ENCODE measurements at regions not wholly inside any gene's neighbourhood (a gene's known extent, or its start where the extent isn't known, plus 50 kb on each side); places are given as distances from the start of the nearest gene placed in this dataset.

DNA sequence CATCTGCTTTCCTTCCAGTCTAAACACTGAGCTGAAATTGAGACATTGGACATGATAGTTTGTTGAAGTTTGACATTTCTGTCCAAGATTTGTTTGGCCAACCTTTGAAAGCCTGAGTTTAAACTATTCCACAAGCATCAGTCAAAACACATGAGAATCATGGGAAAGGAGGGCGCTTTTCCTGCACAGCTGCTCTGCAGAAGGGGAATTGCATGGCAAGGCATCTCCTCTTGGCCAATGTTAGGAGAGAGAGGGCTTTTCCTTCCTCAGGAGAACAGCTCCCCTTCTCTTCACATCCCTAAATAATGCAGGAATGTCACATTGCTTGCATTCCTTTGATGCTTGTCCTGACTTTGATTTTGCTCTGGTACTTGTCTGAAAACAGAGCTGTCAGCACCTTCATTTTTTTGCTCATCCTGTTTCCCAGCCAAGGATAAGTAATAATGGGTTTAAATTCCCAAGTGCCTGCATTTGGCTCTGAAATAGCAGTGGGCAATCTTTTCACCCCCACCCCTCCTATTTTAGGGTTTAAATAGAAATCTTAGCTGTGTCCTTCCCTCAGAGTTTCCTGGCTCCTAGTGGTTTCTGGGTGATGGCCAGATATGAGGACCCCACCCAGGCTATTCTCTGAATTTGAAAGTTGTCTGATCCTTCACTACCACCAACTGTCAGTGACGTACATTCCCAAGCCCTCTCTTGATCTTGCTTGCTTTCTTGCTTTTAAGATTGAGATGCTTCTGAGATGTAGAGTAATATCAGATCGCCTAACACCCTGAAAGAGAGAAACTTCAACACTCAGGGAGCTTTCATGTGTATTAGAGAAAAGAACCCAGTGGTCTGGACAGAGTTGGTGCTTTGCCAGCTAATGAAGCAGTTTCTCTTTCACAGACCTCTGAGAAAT, 75.2 kb upstream of the NPVF start:
- H3K4me3 ChIP-seq (ENCODE audit: low read depth in 1 of 2, low read length in 2 of 2) = no peak overlapping the region
- no peaks in the 10 kb centered on the region for H3K36me3 ChIP-seq (ENCODE audit: control insufficient read depth in 1 of 2, insufficient read depth in 2 of 2, low read length in 2 of 2)
- no peaks in the 10 kb centered on the region for H3K27me3 ChIP-seq (ENCODE audit: control insufficient read depth in 1 of 2, insufficient read depth in 2 of 2, low read length in 2 of 2)
- H3K9me3 ChIP-seq (ENCODE audit: control insufficient read depth in 1 of 2, low read length in 2 of 2) = no peaks in the 10 kb centered on the region
- H3K4me1 ChIP-seq (ENCODE audit: control insufficient read depth in 1 of 2, insufficient read depth in 2 of 2, low read length in 2 of 2) = peaks cover 8% of the 10 kb centered on the region in 2 donors
- H3K9ac ChIP-seq (ENCODE audit: low read depth in 1 of 2, low read length in 2 of 2) = no peak overlapping the region
- no peak overlapping the region for H3K27ac ChIP-seq (ENCODE audit: low read depth, low read length)

DNA sequence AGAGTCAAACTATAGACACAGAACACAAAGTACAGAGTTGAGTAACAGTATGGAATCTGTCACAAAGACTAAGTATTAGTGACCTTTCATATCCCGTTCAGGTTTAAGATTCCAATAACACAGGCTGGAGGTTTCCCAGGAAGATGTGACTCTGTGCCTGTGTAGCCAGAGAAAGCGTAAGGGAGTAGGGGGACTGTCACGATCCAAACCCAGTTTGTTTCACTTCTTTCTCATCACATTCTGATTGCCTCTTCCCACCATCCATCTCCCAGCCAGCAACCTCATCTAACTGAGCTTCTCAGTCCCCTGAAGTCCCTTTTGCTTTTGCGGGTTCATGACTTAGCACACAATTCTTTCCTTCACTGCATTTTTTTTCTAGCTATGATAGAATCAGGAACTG, 76.4 kb upstream of the NPVF start:
- Histone ChIP-seq H3K4me1 (ENCODE audit: control insufficient read depth in 1 of 2, insufficient read depth in 2 of 2, low read length in 2 of 2) (peaks cover 16 to 19% of the 10 kb centered on the region in 2 donors), H3K4me3 (ENCODE audit: low read depth in 1 of 2, low read length in 2 of 2) (no peak overlapping the region), H3K27ac (ENCODE audit: low read depth, low read length) (no peak overlapping the region), H3K27me3 (ENCODE audit: control insufficient read depth in 1 of 2, insufficient read depth in 2 of 2, low read length in 2 of 2) (no peaks in the 10 kb centered on the region), H3K36me3 (ENCODE audit: control insufficient read depth in 1 of 2, insufficient read depth in 2 of 2, low read length in 2 of 2) (no peaks in the 10 kb centered on the region), H3K9ac (ENCODE audit: low read depth in 1 of 2, low read length in 2 of 2) (no peak overlapping the region), H3K9me3 (ENCODE audit: control insufficient read depth in 1 of 2, low read length in 2 of 2) (no peaks in the 10 kb centered on the region)

GRCh38 chr7:25305831-25306230, 77.5 kb upstream of the NPVF start:
- no peaks in the 10 kb centered on the region for H3K27me3 ChIP-seq (ENCODE audit: control insufficient read depth in 1 of 2, insufficient read depth in 2 of 2, low read length in 2 of 2)
- no peaks in the 10 kb centered on the region for H3K9me3 ChIP-seq (ENCODE audit: control insufficient read depth in 1 of 2, low read length in 2 of 2)
- H3K9ac ChIP-seq (ENCODE audit: low read depth in 1 of 2, low read length in 2 of 2) = no peak overlapping the region
- peaks cover 17 to 28% of the 10 kb centered on the region in 2 donors for H3K4me1 ChIP-seq (ENCODE audit: control insufficient read depth in 1 of 2, insufficient read depth in 2 of 2, low read length in 2 of 2)
- H3K36me3 ChIP-seq (ENCODE audit: control insufficient read depth in 1 of 2, insufficient read depth in 2 of 2, low read length in 2 of 2) = no peaks in the 10 kb centered on the region
- H3K4me3 ChIP-seq (ENCODE audit: low read depth in 1 of 2, low read length in 2 of 2) = no peak overlapping the region
- H3K27ac ChIP-seq (ENCODE audit: low read depth, low read length) = no peak overlapping the region

- Histone ChIP-seq H3K9me3 (ENCODE audit: control insufficient read depth in 1 of 2, low read length in 2 of 2) (no peaks in the 10 kb centered on the region), H3K9ac (ENCODE audit: low read depth in 1 of 2, low read length in 2 of 2) (no peak overlapping the region)
Observed at GRCh38 chr7:25307624-25308023, 79.3 kb upstream of the NPVF start.

DNA sequence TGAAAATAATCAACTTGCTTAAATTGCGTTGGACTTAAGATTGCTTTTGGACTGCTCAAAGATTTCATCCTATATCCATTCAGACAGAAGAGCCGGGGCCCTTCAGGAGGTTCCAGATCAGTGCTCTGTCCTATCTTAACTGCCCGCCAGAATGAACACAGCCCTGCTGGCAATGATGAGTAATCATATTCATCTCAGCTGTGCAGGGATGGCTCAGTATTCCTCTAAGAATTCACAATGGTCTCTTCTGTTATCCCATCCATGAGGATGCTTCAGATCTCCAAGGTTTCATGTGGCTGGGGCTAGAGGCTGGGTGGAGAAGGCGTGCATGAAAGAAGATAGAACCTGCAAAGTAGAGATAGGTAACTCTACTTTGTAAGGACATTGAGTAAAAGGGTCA, 80.0 kb upstream of the NPVF start:
- H3K4me1 ChIP-seq (ENCODE audit: control insufficient read depth in 1 of 2, insufficient read depth in 2 of 2, low read length in 2 of 2) = peaks cover 19 to 38% of the 10 kb centered on the region in 2 donors
- H3K9ac ChIP-seq (ENCODE audit: low read depth in 1 of 2, low read length in 2 of 2) = no peak overlapping the region
- H3K27ac ChIP-seq (ENCODE audit: low read depth, low read length) = no peak overlapping the region
- no peaks in the 10 kb centered on the region for H3K27me3 ChIP-seq (ENCODE audit: control insufficient read depth in 1 of 2, insufficient read depth in 2 of 2, low read length in 2 of 2)
- H3K4me3 ChIP-seq (ENCODE audit: low read depth in 1 of 2, low read length in 2 of 2) = no peak overlapping the region
- H3K9me3 ChIP-seq (ENCODE audit: control insufficient read depth in 1 of 2, low read length in 2 of 2) = no peaks in the 10 kb centered on the region
- no peaks in the 10 kb centered on the region for H3K36me3 ChIP-seq (ENCODE audit: control insufficient read depth in 1 of 2, insufficient read depth in 2 of 2, low read length in 2 of 2)

More at GRCh38 chr7:25307624-25308023, 79.3 kb upstream of the NPVF start:
- H3K27ac ChIP-seq (ENCODE audit: low read depth, low read length) = no peak overlapping the region
- H3K36me3 ChIP-seq (ENCODE audit: control insufficient read depth in 1 of 2, insufficient read depth in 2 of 2, low read length in 2 of 2) = no peaks in the 10 kb centered on the region
- H3K27me3 ChIP-seq (ENCODE audit: control insufficient read depth in 1 of 2, insufficient read depth in 2 of 2, low read length in 2 of 2) = no peaks in the 10 kb centered on the region
- peaks cover 19 to 34% of the 10 kb centered on the region in 2 donors for H3K4me1 ChIP-seq (ENCODE audit: control insufficient read depth in 1 of 2, insufficient read depth in 2 of 2, low read length in 2 of 2)
- H3K4me3 ChIP-seq (ENCODE audit: low read depth in 1 of 2, low read length in 2 of 2) = no peak overlapping the region

GRCh38 chr7:25308906-25309705, 80.8 kb upstream of the NPVF start:
- H3K36me3 ChIP-seq (ENCODE audit: control insufficient read depth in 1 of 2, insufficient read depth in 2 of 2, low read length in 2 of 2) = no peaks in the 10 kb centered on the region
- H3K9ac ChIP-seq (ENCODE audit: low read depth in 1 of 2, low read length in 2 of 2) = no peak overlapping the region
- peaks cover 25 to 46% of the 10 kb centered on the region in 2 donors for H3K4me1 ChIP-seq (ENCODE audit: control insufficient read depth in 1 of 2, insufficient read depth in 2 of 2, low read length in 2 of 2)
- no peak overlapping the region for H3K4me3 ChIP-seq (ENCODE audit: low read depth in 1 of 2, low read length in 2 of 2)
- H3K27ac ChIP-seq (ENCODE audit: low read depth, low read length) = no peak overlapping the region
- no peaks in the 10 kb centered on the region for H3K9me3 ChIP-seq (ENCODE audit: control insufficient read depth in 1 of 2, low read length in 2 of 2)
- no peaks in the 10 kb centered on the region for H3K27me3 ChIP-seq (ENCODE audit: control insufficient read depth in 1 of 2, insufficient read depth in 2 of 2, low read length in 2 of 2)

GRCh38 chr7:25310896-25311295, 82.6 kb upstream of the NPVF start:
- no peak overlapping the region for H3K4me3 ChIP-seq (ENCODE audit: low read depth in 1 of 2, low read length in 2 of 2)
- H3K27me3 ChIP-seq (ENCODE audit: control insufficient read depth in 1 of 2, insufficient read depth in 2 of 2, low read length in 2 of 2) = no peaks in the 10 kb centered on the region
- H3K4me1 ChIP-seq (ENCODE audit: control insufficient read depth in 1 of 2, insufficient read depth in 2 of 2, low read length in 2 of 2) = peaks cover 36 to 53% of the 10 kb centered on the region in 2 donors
- no peak overlapping the region for H3K9ac ChIP-seq (ENCODE audit: low read depth in 1 of 2, low read length in 2 of 2)
- H3K9me3 ChIP-seq (ENCODE audit: control insufficient read depth in 1 of 2, low read length in 2 of 2) = no peaks in the 10 kb centered on the region
- no peaks in the 10 kb centered on the region for H3K36me3 ChIP-seq (ENCODE audit: control insufficient read depth in 1 of 2, insufficient read depth in 2 of 2, low read length in 2 of 2)
- no peak overlapping the region for H3K27ac ChIP-seq (ENCODE audit: low read depth, low read length)

GRCh38 chr7:25311346-25311745, 83.1 kb upstream of the NPVF start:
- Histone ChIP-seq H3K4me3 (ENCODE audit: low read depth in 1 of 2, low read length in 2 of 2) (no peak overlapping the region), H3K4me1 (ENCODE audit: control insufficient read depth in 1 of 2, insufficient read depth in 2 of 2, low read length in 2 of 2) (peaks cover 39 to 57% of the 10 kb centered on the region in 2 donors), H3K27me3 (ENCODE audit: control insufficient read depth in 1 of 2, insufficient read depth in 2 of 2, low read length in 2 of 2) (no peaks in the 10 kb centered on the region), H3K36me3 (ENCODE audit: control insufficient read depth in 1 of 2, insufficient read depth in 2 of 2, low read length in 2 of 2) (no peaks in the 10 kb centered on the region), H3K9me3 (ENCODE audit: control insufficient read depth in 1 of 2, low read length in 2 of 2) (no peaks in the 10 kb centered on the region), H3K27ac (ENCODE audit: low read depth, low read length) (no peak overlapping the region), H3K9ac (ENCODE audit: low read depth in 1 of 2, low read length in 2 of 2) (no peak overlapping the region)

GRCh38 chr7:25312968-25313367, 84.7 kb upstream of the NPVF start:
- no peak overlapping the region for H3K9ac ChIP-seq (ENCODE audit: low read depth in 1 of 2, low read length in 2 of 2)
- no peak overlapping the region for H3K4me3 ChIP-seq (ENCODE audit: low read depth in 1 of 2, low read length in 2 of 2)
- H3K36me3 ChIP-seq (ENCODE audit: control insufficient read depth in 1 of 2, insufficient read depth in 2 of 2, low read length in 2 of 2) = no peaks in the 10 kb centered on the region
- H3K27ac ChIP-seq (ENCODE audit: low read depth, low read length) = no peak overlapping the region
- H3K4me1 ChIP-seq (ENCODE audit: control insufficient read depth in 1 of 2, insufficient read depth in 2 of 2, low read length in 2 of 2) = peaks cover 39 to 59% of the 10 kb centered on the region in 2 donors
- no peaks in the 10 kb centered on the region for H3K27me3 ChIP-seq (ENCODE audit: control insufficient read depth in 1 of 2, insufficient read depth in 2 of 2, low read length in 2 of 2)
- no peaks in the 10 kb centered on the region for H3K9me3 ChIP-seq (ENCODE audit: control insufficient read depth in 1 of 2, low read length in 2 of 2)

DNA sequence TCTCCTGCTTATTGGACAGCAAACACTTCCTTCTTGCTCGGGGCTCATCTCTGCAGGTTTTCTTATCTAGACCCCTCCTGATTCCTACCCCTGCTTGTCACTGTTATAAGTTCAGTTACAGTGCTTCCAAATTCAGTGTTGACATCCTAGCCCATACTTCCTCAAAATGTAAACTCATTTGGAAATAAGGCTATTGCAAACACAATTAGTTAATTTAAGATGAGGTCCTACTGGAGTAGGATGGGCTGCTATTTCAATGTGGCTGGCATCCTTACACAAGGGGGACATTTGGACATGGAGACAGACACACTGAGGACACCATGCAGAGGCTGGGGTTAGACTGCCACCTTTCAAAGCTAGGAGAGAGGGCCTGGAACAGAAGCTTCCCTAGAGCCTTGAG, 85.2 kb upstream of the NPVF start:
- no peak overlapping the region for H3K9ac ChIP-seq (ENCODE audit: low read depth in 1 of 2, low read length in 2 of 2)
- H3K4me3 ChIP-seq (ENCODE audit: low read depth in 1 of 2, low read length in 2 of 2) = no peak overlapping the region
- H3K36me3 ChIP-seq (ENCODE audit: control insufficient read depth in 1 of 2, insufficient read depth in 2 of 2, low read length in 2 of 2) = no peaks in the 10 kb centered on the region
- peaks cover 34 to 57% of the 10 kb centered on the region in 2 donors for H3K4me1 ChIP-seq (ENCODE audit: control insufficient read depth in 1 of 2, insufficient read depth in 2 of 2, low read length in 2 of 2)
- no peaks in the 10 kb centered on the region for H3K9me3 ChIP-seq (ENCODE audit: control insufficient read depth in 1 of 2, low read length in 2 of 2)
- H3K27me3 ChIP-seq (ENCODE audit: control insufficient read depth in 1 of 2, insufficient read depth in 2 of 2, low read length in 2 of 2) = no peaks in the 10 kb centered on the region
- H3K27ac ChIP-seq (ENCODE audit: low read depth, low read length) = no peak overlapping the region
